ENCODE measurements at regions not wholly inside any gene's neighbourhood (a gene's known extent, or its start where the extent isn't known, plus 50 kb on each side); places are given as distances from the start of the nearest gene placed in this dataset.
"Not testable (repeated sequence)": the region's sequence is repeated elsewhere in the genome, so short reads cannot be mapped to it uniquely, and the experiment has no call there.

- ATAC-seq = no peak
- no peak for DNase-seq
These were observed 159.4 kb upstream of the CDK1 start for GRCh38 chr10:60618861-60619260.

- DNase-seq (no peak), ATAC-seq (no peak)
These were observed 162.7 kb upstream of the CDK1 start for GRCh38 chr10:60615541-60615940.

- ATAC-seq (no peak), DNase-seq (no peak)
These were observed 163.9 kb upstream of the CDK1 start for GRCh38 chr10:60614363-60614762.

GRCh38 chr10:60613434-60613833, 164.8 kb upstream of the CDK1 start:
- no peak for ATAC-seq
- DNase-seq = no peak

- peak; percentile 91 for ATAC-seq
- DNase-seq = no peak
These were observed 167.0 kb upstream of the CDK1 start for GRCh38 chr10:60611291-60611747.

- no peak for DNase-seq
- no peak for ATAC-seq
These were observed 170.9 kb upstream of the CDK1 start for GRCh38 chr10:60607372-60607771.

- DNase-seq (no peak), ATAC-seq (no peak)
These were observed 171.8 kb upstream of the CDK1 start for GRCh38 chr10:60606343-60607080.

- no peak for ATAC-seq
These were observed 172.8 kb upstream of the CDK1 start for GRCh38 chr10:60605476-60605875.

GRCh38 chr10:60604342-60604741, 173.9 kb upstream of the CDK1 start:
- ATAC-seq (no peak), DNase-seq (no peak)

More at GRCh38 chr10:60605476-60605875, 172.8 kb upstream of the CDK1 start:
- DNase-seq = no peak

- ATAC-seq (no peak), DNase-seq (no peak)
These were observed 180.8 kb upstream of the CDK1 start for GRCh38 chr10:60597513-60597912.

- DNase-seq (no peak), ATAC-seq (no peak)
These were observed 182.4 kb upstream of the CDK1 start for GRCh38 chr10:60595852-60596251.

- no peak for ATAC-seq
- DNase-seq = no peak
These were observed 183.7 kb upstream of the CDK1 start for GRCh38 chr10:60594476-60595051.

GRCh38 chr10:60591119-60591518, 187.2 kb upstream of the CDK1 start:
- ATAC-seq = no peak
- DNase-seq = no peak

GRCh38 chr10:60589376-60589775, 188.9 kb upstream of the CDK1 start:
- DNase-seq (no peak), ATAC-seq (no peak)

GRCh38 chr10:60581782-60582181, 192.1 kb upstream of the ANK3 start:
- ATAC-seq, DNase-seq: not testable (repeated sequence)

GRCh38 chr10:60578217-60578616, 188.5 kb upstream of the ANK3 start:
- no peak for DNase-seq
- no peak for ATAC-seq

GRCh38 chr10:60576130-60577069, 186.7 kb upstream of the ANK3 start:
- DNase-seq = no peak
- no peak for ATAC-seq

- no peak for DNase-seq
- ATAC-seq = no peak
These were observed 185.4 kb upstream of the ANK3 start for GRCh38 chr10:60575105-60575504.

- ATAC-seq = no peak
- no peak for DNase-seq
These were observed 184.7 kb upstream of the ANK3 start for GRCh38 chr10:60574388-60574787.

- peak; percentile 48 for DNase-seq
- ATAC-seq = peak; percentile 91
These were observed 183.7 kb upstream of the ANK3 start for GRCh38 chr10:60573336-60573735.

- peak; percentile 41 for ATAC-seq
These were observed 183.0 kb upstream of the ANK3 start for GRCh38 chr10:60572511-60573194.

GRCh38 chr10:60570896-60571295, 181.2 kb upstream of the ANK3 start:
- no peak for DNase-seq
- no peak for ATAC-seq

More at GRCh38 chr10:60572511-60573194, 183.0 kb upstream of the ANK3 start:
- DNase-seq = peak; percentile 9

Measured in stimulated activated naive CD8-positive, alpha-beta T cell treated with anti-CD3 and anti-CD28 coated beads, Interleukin-15, Interleukin-2, amounts not matched to agents 100 U/mL and 50 U/mL, for 24 hours (primary cell).